H1 (cell line): ENCODE measurements at regions not wholly inside any gene's neighbourhood (a gene's known extent, or its start where the extent isn't known, plus 50 kb on each side); places are given as distances from the start of the nearest gene placed in this dataset.

Source experiments
- CTCF ChIA-PET: fragments of 300-600 bp; sonication (Branson Sonifier 250); formaldehyde crosslinking; loops from one replicate; lab custom pipeline; 2021; ENCODE audit not compliant: partially characterized antibody; lab: Charles Lee
- POLR2A ChIA-PET: fragments of 300-600 bp; sonication (Branson Sonifier 250); formaldehyde crosslinking; loops from one replicate; lab custom pipeline; 2021; ENCODE audit warnings: inconsistent platforms; ENCODE audit not compliant: partially characterized antibody; lab: Charles Lee
- DNase-seq, 2 experiments: peaks; one replicate each; pipeline versions ENCODE4 v3.0.0 to v3.0.0-alpha.2; 2010 to 2022; ENCODE audit warnings: low spot score in 2 of 2, low read depth in 1 of 2, mixed read lengths in 1 of 2
- FAIRE-seq: peaks from 2 replicates; lab custom pipeline; 2011; peaks lifted over from hg19 to GRCh38; lab: Jason Lieb, UNC
- H2AFZ ChIP-seq: 2 replicates; pipeline ENCODE4 v1.8.1; 2012; ENCODE audit warnings: low read length, inconsistent platforms
- H2AK5ac ChIP-seq: 2 replicates; pipeline ENCODE4 v1.6.1; 2013; ENCODE audit warnings: low read depth, low read length
- H2BK120ac ChIP-seq: replicated peaks from 2 replicates; pipeline ENCODE3; 2013; ENCODE audit warnings: low read depth, low read length, inconsistent platforms
- H2BK12ac ChIP-seq: 2 replicates; pipeline ENCODE4 v1.6.1; 2013; ENCODE audit warnings: low read depth, low read length
- H2BK15ac ChIP-seq: 2 replicates; pipeline ENCODE4 v1.6.1; 2013; ENCODE audit warnings: low read length
- H2BK20ac ChIP-seq: 2 replicates; pipeline ENCODE4 v1.6.1; 2013; ENCODE audit warnings: low read length
- H2BK5ac ChIP-seq: 2 replicates; pipeline ENCODE4 v1.6.1; 2013; ENCODE audit warnings: low read depth, low read length
- H3K14ac ChIP-seq: 2 replicates; pipeline ENCODE4 v1.6.1; 2013; ENCODE audit warnings: inconsistent platforms; ENCODE audit not compliant: insufficient read length
- H3K18ac ChIP-seq: 2 replicates; pipeline ENCODE4 v1.6.1; 2013; ENCODE audit warnings: low read length; ENCODE audit errors: extremely low read depth
- H3K23ac ChIP-seq: 2 replicates; pipeline ENCODE4 v1.6.1; 2013; ENCODE audit warnings: inconsistent platforms; ENCODE audit not compliant: insufficient read length
- H3K23me2 ChIP-seq: 2 replicates; pipeline ENCODE4 v1.6.1; 2013; ENCODE audit warnings: low read depth, low read length
- H3K27ac ChIP-seq: 2 replicates; pipeline ENCODE4 v1.6.1; 2011; ENCODE audit warnings: low read depth, low read length, inconsistent platforms
- H3K27me3 ChIP-seq, 4 experiments: replicated peaks in 1 of 4; 1 replicate in 1 of 4; 2 replicates in 3 of 4; pipeline versions ENCODE4 v1.6.1 to v1.8.1; 2011 to 2013; ENCODE audit warnings: low read length in 3 of 4, mild to moderate bottlenecking in 3 of 4, inconsistent platforms in 2 of 4, mixed read lengths in 2 of 4, moderate library complexity in 1 of 4; ENCODE audit not compliant: control insufficient read depth in 3 of 4, insufficient read depth in 3 of 4; ENCODE audit errors: extremely low read depth in 1 of 4
- H3K36me3 ChIP-seq, 4 experiments: 2 replicates each; pipeline versions ENCODE4 v1.6.1 to v1.8.1; 2011 to 2013; ENCODE audit warnings: mild to moderate bottlenecking in 4 of 4, low read length in 3 of 4, moderate library complexity in 2 of 4, control low read depth in 1 of 4, inconsistent platforms in 1 of 4; ENCODE audit not compliant: insufficient read depth in 4 of 4, control insufficient read depth in 2 of 4
- H3K4ac ChIP-seq: replicated peaks from 2 replicates; pipeline ENCODE3; 2013; ENCODE audit warnings: low read length, low read depth, mixed read lengths, inconsistent platforms; ENCODE audit not compliant: insufficient read length
- H3K4me1 ChIP-seq, 4 experiments: replicated peaks in 1 of 4; 1 replicate in 1 of 4; 2 replicates in 3 of 4; pipeline versions ENCODE4 v1.6.1 to v1.8.1; 2011 to 2013; ENCODE audit warnings: low read length in 3 of 4, inconsistent platforms in 2 of 4, mixed read lengths in 1 of 4; ENCODE audit not compliant: insufficient read depth in 4 of 4, control insufficient read depth in 3 of 4
- H3K4me2 ChIP-seq, 2 experiments: 2 replicates each; pipeline versions ENCODE4 v1.6.1 to v1.8.1; 2011 to 2013; ENCODE audit warnings: low read depth in 2 of 2, low read length in 2 of 2, control low read depth in 1 of 2, inconsistent platforms in 1 of 2, mild to moderate bottlenecking in 1 of 2; ENCODE audit not compliant: insufficient read depth in 1 of 2
- H3K4me3 ChIP-seq, 4 experiments: fragments of 200-600, 300-600 bp in 1 of 4; sonication (generic), shearing (Covaris generic), sonication (Bioruptor Twin) in 1 of 4; 2 replicates each; pipeline versions ENCODE4 v1.5.1 to v1.8.1; 2011 to 2016; ENCODE audit warnings: low read length in 4 of 4, low read depth in 3 of 4, control low read depth in 2 of 4, inconsistent platforms in 2 of 4, mild to moderate bottlenecking in 2 of 4, mixed read lengths in 1 of 4, moderate library complexity in 1 of 4; ENCODE audit not compliant: insufficient read depth in 2 of 4; ENCODE audit errors: extremely low read depth in 1 of 4
- H3K56ac ChIP-seq: replicated peaks from 2 replicates; pipeline ENCODE3; 2013; ENCODE audit warnings: low read depth, mild to moderate bottlenecking, mixed read lengths, low read length, inconsistent platforms; ENCODE audit not compliant: insufficient read length
- H3K79me1 ChIP-seq: 2 replicates; pipeline ENCODE4 v1.6.1; 2013; ENCODE audit warnings: low read depth, low read length, control low read depth
- H3K79me2 ChIP-seq, 2 experiments: 2 replicates each; pipeline versions ENCODE4 v1.6.1 to v1.8.1; 2012 to 2013; ENCODE audit warnings: low read length in 2 of 2, mild to moderate bottlenecking in 2 of 2, inconsistent platforms in 1 of 2; ENCODE audit not compliant: insufficient read depth in 2 of 2, control insufficient read depth in 1 of 2
- H3K9ac ChIP-seq, 4 experiments: replicated peaks in 1 of 4; 1 replicate in 1 of 4; 2 replicates in 3 of 4; pipeline versions ENCODE4 v1.6.1 to v1.8.1; 2011 to 2013; ENCODE audit warnings: low read depth in 3 of 4, low read length in 3 of 4, control low read depth in 2 of 4, mild to moderate bottlenecking in 2 of 4, moderate library complexity in 2 of 4, inconsistent platforms in 1 of 4; ENCODE audit errors: extremely low read depth in 1 of 4
- H3K9me3 ChIP-seq, 2 experiments: 2 replicates each; pipeline versions ENCODE4 v1.6.1 to v1.8.1; 2012 to 2013; ENCODE audit warnings: mild to moderate bottlenecking in 2 of 2, moderate library complexity in 2 of 2, control low read depth in 1 of 2, inconsistent platforms in 1 of 2, low read depth in 1 of 2, low read length in 1 of 2, mixed read lengths in 1 of 2; ENCODE audit not compliant: insufficient read depth in 2 of 2
- H4K20me1 ChIP-seq, 2 experiments: replicated peaks in 1 of 2; 2 replicates each; pipeline versions ENCODE3 to v1.8.1; 2011 to 2013; ENCODE audit warnings: inconsistent platforms in 2 of 2, low read length in 2 of 2, mild to moderate bottlenecking in 1 of 2; ENCODE audit not compliant: insufficient read depth in 2 of 2, control insufficient read depth in 1 of 2
- H4K5ac ChIP-seq: 2 replicates; pipeline ENCODE4 v1.6.1; 2013; ENCODE audit warnings: low read length, low read depth, mixed read lengths, inconsistent platforms; ENCODE audit not compliant: insufficient read length
- H4K8ac ChIP-seq: 2 replicates; pipeline ENCODE4 v1.8.0; 2013; ENCODE audit warnings: mild to moderate bottlenecking, moderate library complexity, low read length, inconsistent platforms; ENCODE audit not compliant: insufficient read depth; ENCODE audit errors: extremely low read depth
- H4K91ac ChIP-seq: replicated peaks from 2 replicates; pipeline ENCODE3; 2013; ENCODE audit warnings: low read length, mixed read lengths, inconsistent platforms; ENCODE audit not compliant: insufficient read length
- ASH2L ChIP-seq: fragments of 200-600, 300-600 bp; sonication (generic); IDR thresholded peaks from one replicate; pipeline ENCODE4 v1.7.1; 2017; ENCODE audit warnings: low read length
- EP300 ChIP-seq, 2 experiments: IDR thresholded peaks; 1 replicate in 1 of 2; 2 replicates in 1 of 2; pipeline ENCODE4 v1.6.1; 2011 to 2012; ENCODE audit warnings: low read depth in 2 of 2, low read length in 2 of 2, mild to moderate bottlenecking in 2 of 2, borderline replicate concordance in 1 of 2, inconsistent platforms in 1 of 2, moderate library complexity in 1 of 2
- EZH2 ChIP-seq: fragments of 200-600 bp; sonication (generic); IDR thresholded peaks from 2 replicates; pipeline ENCODE4 v1.7.1; 2012; ENCODE audit warnings: low read depth, mild to moderate bottlenecking, moderate library complexity, low read length, inconsistent platforms; ENCODE audit not compliant: severe bottlenecking
- JUN ChIP-seq: IDR thresholded peaks from 2 replicates; pipeline ENCODE4 v1.6.1; 2011; ENCODE audit warnings: low read depth, mild to moderate bottlenecking, improper control_type of control experiment, low read length
- NRF1 ChIP-seq: IDR thresholded peaks from 2 replicates; pipeline ENCODE4 v1.6.1; 2011; ENCODE audit warnings: mild to moderate bottlenecking, low read depth, low read length, improper control_type of control experiment
- SP2 ChIP-seq: IDR thresholded peaks from 2 replicates; pipeline ENCODE4 v1.6.1; 2012; ENCODE audit warnings: mild to moderate bottlenecking, low read length, inconsistent platforms
- SP4 ChIP-seq: IDR thresholded peaks from 2 replicates; pipeline ENCODE4 v1.6.1; 2012; ENCODE audit warnings: low read length, inconsistent platforms
- TAF1 ChIP-seq: IDR thresholded peaks from 2 replicates; pipeline ENCODE4 v1.6.1; 2011; ENCODE audit warnings: mild to moderate bottlenecking, low read depth, low read length
- TBP ChIP-seq: IDR thresholded peaks from 2 replicates; pipeline ENCODE4 v1.6.1; 2011; ENCODE audit warnings: low read depth, low read length, improper control_type of control experiment
- TEAD4 ChIP-seq: IDR thresholded peaks from 2 replicates; pipeline ENCODE4 v1.6.1; 2012; ENCODE audit warnings: low read depth, low read length, inconsistent platforms, mixed read lengths
- WGBS, 2 experiments: shearing (Covaris generic) in 1 of 2; methylation state at CpG; one replicate each; pipeline versions ENCODE4 v1.1.6 to v1.1.7; 2013 to 2015; ENCODE audit warnings: low lambda C conversion rate in 2 of 2, mixed read lengths in 2 of 2, inconsistent platforms in 1 of 2, low coverage in 1 of 2, missing lambda C conversion rate in 1 of 2; ENCODE audit not compliant: insufficient replicate concordance in 2 of 2, insufficient coverage in 1 of 2, insufficient read length in 1 of 2; ENCODE audit errors: extremely low coverage in 1 of 2, missing lambda C conversion rate in 1 of 2; 5-methylcytosine and 5-hydroxymethylcytosine counted together

- H3K4me1 ChIP-seq: no peaks in the 10 kb centered on the region
- no peak overlapping the region for H4K5ac ChIP-seq
- ChIA-PET CTCF (interaction anchor here (1.0 kb wide), 2 partner anchors 52 to 112 kb away, joined by 3 to 5 read pairs; no protein-coding TSS in a partner anchor), POLR2A (no interaction called here)
- H2AFZ ChIP-seq: no peak overlapping the region
- H3K79me2 ChIP-seq: no peaks in the 10 kb centered on the region
- H3K56ac ChIP-seq: no peak overlapping the region
- no peaks in the 10 kb centered on the region for H3K27me3 ChIP-seq
- DNase-seq: no peak
- H2BK20ac ChIP-seq: no peak overlapping the region
- no peak overlapping the region for H3K14ac ChIP-seq
- no peak overlapping the region for H4K91ac ChIP-seq
- no peak overlapping the region for H3K23ac ChIP-seq
- H2BK15ac ChIP-seq: no peak overlapping the region
- H3K4me2 ChIP-seq: no peak overlapping the region
- H3K23me2 ChIP-seq: no peaks in the 10 kb centered on the region
- no peak overlapping the region for H3K9ac ChIP-seq
- no peak for TF ChIP-seq TEAD4
- no peak for TF ChIP-seq EP300 (IDR thresholded peaks at IDR 0.05; ENCODE audit: borderline replicate concordance in 1 of 2, low read depth in 2 of 2, low read length in 2 of 2)
- TF ChIP-seq EZH2: no peak
- TF ChIP-seq NRF1: no peak
- no peak for TF ChIP-seq JUN
- no peak for TF ChIP-seq ASH2L
- no peak for TF ChIP-seq SP2
- no peak for TF ChIP-seq SP4
- no peak for TF ChIP-seq TBP
- no peak for TF ChIP-seq TAF1
- H2BK120ac ChIP-seq: no peak overlapping the region
- no peak overlapping the region for H3K4me3 ChIP-seq
- no peak overlapping the region for H2BK5ac ChIP-seq
- no peaks in the 10 kb centered on the region for H3K36me3 ChIP-seq
- H3K4ac ChIP-seq: no peak overlapping the region
- WGBS, 2 experiments: 86% methylated on average over 4 of the region's 4 CpGs; no CpG with 5 or more reads in 1 of the 2 experiments
- H3K27ac ChIP-seq: no peak overlapping the region
- no peak overlapping the region for H2BK12ac ChIP-seq
- H3K18ac ChIP-seq: no peak overlapping the region
- no peak overlapping the region for H4K8ac ChIP-seq
- H3K9me3 ChIP-seq: no peaks in the 10 kb centered on the region
- H2AK5ac ChIP-seq: no peak overlapping the region
- no peaks in the 10 kb centered on the region for H3K79me1 ChIP-seq
- no peak for FAIRE-seq
- H4K20me1 ChIP-seq: no peaks in the 10 kb centered on the region
Measured at GRCh38 chr9:86749894-86750255, 197.4 kb downstream of the GAS1 start.
